Ishikawa (cell line): ENCODE measurements at regions not wholly inside any gene's neighbourhood (a gene's known extent, or its start where the extent isn't known, plus 50 kb on each side); places are given as distances from the start of the nearest gene placed in this dataset.

Experiments used
- CEBPB ChIP-seq: IDR thresholded peaks from 2 replicates; pipeline ENCODE4 v1.6.1; 2012
- CREB1 ChIP-seq: IDR thresholded peaks from 2 replicates; pipeline ENCODE4 v1.6.1; 2012; ENCODE audit warnings: low read depth
- EGR1 ChIP-seq: IDR thresholded peaks from 2 replicates; pipeline ENCODE4 v1.6.1; 2012
- EP300 ChIP-seq: IDR thresholded peaks from 2 replicates; pipeline ENCODE4 v1.6.1; 2012; ENCODE audit warnings: borderline replicate concordance
- FOXM1 ChIP-seq: IDR thresholded peaks from 2 replicates; pipeline ENCODE4 v1.6.1; 2012; ENCODE audit warnings: low read depth, borderline replicate concordance
- MAX ChIP-seq: IDR thresholded peaks from 2 replicates; pipeline ENCODE4 v1.6.1; 2012
- NFIC ChIP-seq: IDR thresholded peaks from 2 replicates; pipeline ENCODE4 v1.6.1; 2012
- RAD21 ChIP-seq: IDR thresholded peaks from 2 replicates; pipeline ENCODE4 v1.6.1; 2012; ENCODE audit warnings: low read depth
- REST ChIP-seq: IDR thresholded peaks from 2 replicates; pipeline ENCODE4 v1.6.1; 2012; ENCODE audit warnings: low read depth, mild to moderate bottlenecking
- TAF1 ChIP-seq: IDR thresholded peaks from 2 replicates; pipeline ENCODE4 v1.6.1; 2012; ENCODE audit warnings: low read depth, mild to moderate bottlenecking
- TCF12 ChIP-seq: IDR thresholded peaks from 2 replicates; pipeline ENCODE4 v1.6.1; 2012; ENCODE audit warnings: low read depth
- TEAD4 ChIP-seq: IDR thresholded peaks from 2 replicates; pipeline ENCODE4 v1.6.1; 2012
- USF1 ChIP-seq: IDR thresholded peaks from 2 replicates; pipeline ENCODE4 v1.6.1; 2012
- YY1 ChIP-seq: IDR thresholded peaks from 2 replicates; pipeline ENCODE4 v1.6.1; 2012; ENCODE audit warnings: low read depth
- ZBTB7A ChIP-seq: IDR thresholded peaks from 2 replicates; pipeline ENCODE4 v1.6.1; 2012; ENCODE audit warnings: low read depth

GRCh38 chr1:228798035-228798434 is 62.8 kb downstream of the RHOU start:
- TF ChIP-seq RAD21 (no peak), CREB1 (no peak), TEAD4 (no peak), USF1 (no peak), NFIC (no peak), TAF1 (no peak)

GRCh38 chr1:228798548-228798947 is 63.3 kb downstream of the RHOU start:
- TF ChIP-seq YY1 (no peak), CREB1 (no peak), EP300 (no peak), USF1 (no peak), NFIC (no peak), RAD21 (no peak), REST (no peak), TCF12 (no peak), TEAD4 (no peak), TAF1 (no peak), FOXM1 (no peak), MAX (no peak), EGR1 (no peak), ZBTB7A (no peak)

GRCh38 chr1:228799924-228800323 is 64.6 kb downstream of the RHOU start:
- no peak for TF ChIP-seq FOXM1
- no peak for TF ChIP-seq TAF1
- TF ChIP-seq REST, result no peak
- no peak for TF ChIP-seq TCF12
- no peak for TF ChIP-seq CEBPB
- TF ChIP-seq TEAD4, result no peak
- TF ChIP-seq EGR1, result no peak
- no peak for TF ChIP-seq CREB1
- TF ChIP-seq USF1, result no peak
- TF ChIP-seq NFIC, result no peak
- TF ChIP-seq YY1, result no peak

GRCh38 chr1:228801068-228801467 is 65.8 kb downstream of the RHOU start:
- TF ChIP-seq YY1 (no peak), REST (no peak), RAD21 (no peak), USF1 (no peak), CEBPB (peak; percentile 92), NFIC (peak; percentile 34; the same call in 1 of the 2 replicates), TEAD4 (peak; percentile 75), EP300 (peak; percentile 47; the same call in 1 of the 2 replicates)
